GM21390 (cell line): ENCODE measurements at regions not wholly inside any gene's neighbourhood (a gene's known extent, or its start where the extent isn't known, plus 50 kb on each side); places are given as distances from the start of the nearest gene placed in this dataset.

ENCODE experiments used
- ATAC-seq: cut with Tn5 transposase; IDR thresholded peaks from one replicate; pipeline ENCODE4 v1.9.1; 2021; ENCODE audit not compliant: unreplicated experiment

DNA sequence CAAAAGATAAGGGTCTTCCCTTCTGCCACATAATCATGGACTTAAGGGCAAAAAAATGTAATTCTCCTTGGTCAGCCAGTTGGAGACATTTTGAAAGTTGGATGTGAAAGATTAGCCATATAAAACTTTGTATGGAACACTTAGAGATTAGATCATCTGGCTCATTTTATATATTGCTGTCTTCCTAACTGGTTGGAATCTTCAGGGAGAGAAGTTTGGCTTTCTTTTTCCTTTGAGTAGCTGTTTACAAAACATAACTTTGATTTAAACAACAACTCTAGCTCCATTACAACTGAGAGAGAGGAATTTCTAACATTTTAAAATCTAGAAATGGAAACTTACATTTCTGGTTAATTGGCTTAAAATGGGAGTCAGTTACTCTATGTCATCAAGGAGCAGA, 132.7 kb downstream of the RDH14 start:
- no peak for ATAC-seq

DNA sequence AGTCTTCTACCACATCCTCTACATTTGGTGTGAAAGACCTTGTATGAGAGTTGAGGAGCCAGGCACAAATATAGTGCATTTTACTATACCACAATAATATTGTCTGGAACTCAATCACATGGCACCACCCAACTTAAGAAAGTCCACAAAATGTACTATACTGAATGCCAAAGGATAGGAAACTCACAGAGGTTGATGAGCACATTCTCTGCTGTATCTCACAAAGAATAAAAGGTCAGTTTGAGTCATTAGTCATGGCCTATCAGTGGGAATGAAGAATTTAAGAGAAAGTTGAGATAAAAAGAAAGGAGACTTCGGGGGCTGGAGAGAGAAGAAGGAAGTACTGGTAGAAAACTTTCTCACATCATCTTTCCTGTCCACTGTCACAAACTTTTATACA, 134.3 kb downstream of the RDH14 start:
- no peak for ATAC-seq

DNA sequence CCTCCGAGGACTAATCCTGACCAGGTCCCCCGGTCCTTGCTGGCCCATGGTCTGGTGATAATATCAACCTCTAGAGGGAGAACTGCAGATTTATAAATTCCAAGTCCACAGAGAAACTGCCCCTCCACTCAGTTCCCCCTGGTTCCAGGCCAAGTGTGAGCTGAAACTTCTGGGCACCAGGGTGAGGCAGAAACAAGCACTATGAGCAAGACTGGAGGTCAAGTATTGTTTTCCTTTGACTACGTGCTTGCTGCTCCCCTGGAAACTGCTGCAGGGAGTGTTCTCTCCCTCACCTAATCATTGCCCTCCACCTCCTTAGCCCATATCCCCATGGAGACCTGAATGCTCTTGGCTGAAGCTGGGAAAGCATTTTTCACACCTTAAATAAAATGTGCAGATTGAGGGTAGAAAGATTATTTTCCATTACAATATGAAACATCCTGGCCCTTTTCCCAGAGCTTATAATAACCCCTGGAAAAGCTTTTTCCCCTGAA, 135.2 kb downstream of the RDH14 start:
- ATAC-seq, result no peak

DNA sequence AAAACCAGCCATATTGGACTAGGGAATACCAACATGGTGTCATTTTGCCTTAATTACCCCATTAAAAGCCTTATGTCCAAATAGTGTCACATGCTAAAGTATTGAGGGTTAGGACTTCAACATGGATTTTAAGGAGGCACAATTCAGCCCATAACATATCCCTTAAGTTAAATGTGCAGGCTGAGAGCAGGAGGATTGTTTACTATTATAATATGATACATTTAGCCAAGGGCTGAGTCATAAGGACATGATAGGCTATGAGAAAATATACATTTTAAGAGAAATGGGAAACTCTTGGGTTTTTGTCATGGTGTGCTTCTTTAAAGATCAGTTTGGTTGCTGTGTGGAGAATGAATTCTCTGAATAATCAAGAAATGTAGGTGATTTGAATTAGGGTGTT, 136.8 kb downstream of the RDH14 start:
- ATAC-seq, result no peak

DNA sequence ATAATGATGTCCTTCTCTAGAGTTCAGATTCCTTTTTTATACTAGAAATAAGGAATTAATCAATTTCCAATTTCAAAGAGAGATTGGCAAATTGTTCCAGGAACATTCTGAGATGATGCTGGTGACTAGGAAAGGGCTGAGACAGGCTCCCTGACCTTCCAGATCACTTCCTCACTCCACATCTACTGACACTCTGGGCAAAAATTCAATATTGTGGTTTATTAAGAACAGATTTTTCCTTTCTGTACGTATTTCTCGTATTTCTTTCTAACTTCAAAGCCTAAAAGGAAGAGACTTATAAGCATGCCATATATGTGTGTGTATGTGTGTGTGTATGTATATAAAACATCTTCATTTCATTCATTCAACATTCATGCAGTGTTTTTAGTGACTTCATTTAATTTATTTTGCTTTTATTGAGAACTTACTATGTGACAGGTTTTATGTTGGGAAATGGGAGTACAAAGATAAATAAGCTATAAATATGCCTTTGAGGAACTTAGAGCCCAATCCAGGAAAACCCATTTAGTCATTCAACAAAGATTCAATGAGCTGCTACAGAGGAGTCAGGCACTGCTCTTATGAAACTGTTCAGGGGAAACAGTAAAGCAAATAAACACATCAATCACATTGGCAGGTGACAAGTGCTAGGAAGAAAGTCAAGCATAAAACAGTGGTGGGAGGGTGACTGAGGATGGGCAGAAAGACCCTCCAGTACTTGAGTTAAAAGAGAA, 137.9 kb downstream of the RDH14 start:
- ATAC-seq, result no peak

DNA sequence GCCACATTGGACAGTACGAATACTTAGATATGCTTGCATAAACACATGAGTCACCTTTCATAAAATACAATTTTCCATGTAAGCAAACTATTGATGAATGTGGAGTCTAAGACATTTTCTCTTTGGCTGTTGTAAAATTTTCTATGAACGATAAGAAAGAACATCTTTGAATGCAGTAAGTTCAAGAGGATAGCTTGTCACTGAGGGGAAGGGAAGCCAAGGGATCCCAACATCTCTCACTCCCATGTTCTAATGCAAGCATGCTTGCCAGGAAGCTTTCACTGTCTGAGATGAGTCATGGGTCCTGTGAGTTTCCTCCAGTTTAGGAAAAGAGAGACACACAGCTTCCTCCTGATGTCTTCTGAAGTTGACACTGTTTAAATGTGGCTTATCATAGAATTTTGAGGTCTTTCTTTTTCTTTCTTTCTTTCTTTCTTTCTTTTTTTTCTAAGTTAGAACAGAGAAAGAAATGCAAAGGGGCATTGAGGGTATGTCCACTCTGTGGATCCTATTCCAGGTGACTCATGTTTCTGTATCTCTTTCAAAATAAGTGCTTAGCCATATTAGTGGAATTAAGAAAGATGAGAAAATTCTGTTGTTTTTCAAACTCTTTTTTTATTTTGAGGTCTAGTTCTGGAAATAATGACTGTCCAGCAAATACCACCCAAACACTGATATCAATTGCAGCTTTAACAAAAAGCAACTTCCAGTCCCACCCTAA, 146.6 kb downstream of the RDH14 start:
- ATAC-seq, result no peak

DNA sequence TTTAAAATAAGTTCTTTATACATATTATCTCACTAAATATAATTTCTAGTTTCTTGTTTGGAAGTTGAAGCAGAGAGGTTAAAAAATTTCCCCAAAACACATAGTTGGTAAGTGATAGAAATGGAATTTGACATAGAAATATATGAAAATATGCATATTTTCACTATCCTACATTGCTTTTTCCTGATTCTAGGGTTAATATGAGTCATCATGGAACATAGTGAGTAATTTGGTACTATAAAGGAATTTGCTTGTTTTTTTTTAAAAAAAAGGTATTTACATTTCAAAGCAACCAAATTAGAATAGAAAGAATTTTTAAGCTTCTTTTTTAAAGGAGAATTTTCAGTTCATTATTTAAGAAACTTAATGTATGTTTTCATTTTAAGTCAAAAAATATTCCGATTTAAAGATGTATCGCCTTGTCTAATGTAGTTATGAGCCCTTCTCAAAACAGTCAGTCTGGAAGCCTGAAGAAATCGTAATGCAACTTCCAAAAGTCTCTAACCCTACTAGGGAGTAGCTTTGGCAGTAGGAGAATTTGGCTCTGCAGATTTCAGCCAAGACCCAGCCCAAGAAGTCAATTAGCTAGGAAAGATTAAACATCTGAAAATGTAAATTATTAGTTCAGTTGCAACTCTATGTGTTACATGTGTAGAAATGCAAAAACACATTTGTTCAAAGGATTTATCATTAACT, 147.3 kb downstream of the RDH14 start:
- ATAC-seq, result no peak

DNA sequence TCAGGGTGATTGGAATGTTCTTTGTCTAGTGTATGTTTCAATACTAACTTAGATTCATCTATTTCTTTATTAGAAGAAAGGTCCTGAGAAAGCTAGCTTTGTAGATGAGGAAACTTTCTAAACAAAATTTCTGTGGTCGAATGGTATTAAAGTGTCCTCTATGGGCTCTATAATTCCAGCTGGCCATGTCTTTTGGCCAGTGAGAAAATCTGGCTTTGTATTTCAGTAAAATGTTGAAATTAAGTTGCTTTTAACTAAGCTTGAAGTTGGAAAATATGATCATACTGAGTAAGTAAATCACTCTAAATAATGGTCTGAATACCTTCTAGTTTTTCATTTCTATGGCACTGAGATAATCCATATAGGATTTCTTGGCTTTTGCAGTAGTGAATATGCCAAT, 148.8 kb downstream of the RDH14 start:
- no peak for ATAC-seq

DNA sequence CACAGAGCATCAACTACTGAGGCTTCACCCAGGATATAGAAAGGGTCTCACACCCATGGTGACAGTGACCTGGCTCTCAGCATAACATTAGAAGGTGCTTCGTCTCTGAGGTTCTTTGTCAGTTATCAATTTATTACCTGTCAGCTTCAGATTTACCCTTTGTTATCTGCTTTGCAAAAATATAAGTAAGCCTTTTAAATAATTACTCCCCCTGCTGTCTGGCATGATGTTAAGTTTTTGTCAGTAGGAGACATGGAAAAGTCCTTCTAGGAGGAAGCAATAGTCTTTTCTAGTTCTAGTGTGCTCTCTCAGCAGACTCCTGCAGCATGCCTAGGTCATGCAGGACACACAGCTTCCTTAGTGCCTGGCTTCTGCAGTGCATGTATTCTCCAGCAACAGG, 149.9 kb downstream of the RDH14 start:
- no peak for ATAC-seq

DNA sequence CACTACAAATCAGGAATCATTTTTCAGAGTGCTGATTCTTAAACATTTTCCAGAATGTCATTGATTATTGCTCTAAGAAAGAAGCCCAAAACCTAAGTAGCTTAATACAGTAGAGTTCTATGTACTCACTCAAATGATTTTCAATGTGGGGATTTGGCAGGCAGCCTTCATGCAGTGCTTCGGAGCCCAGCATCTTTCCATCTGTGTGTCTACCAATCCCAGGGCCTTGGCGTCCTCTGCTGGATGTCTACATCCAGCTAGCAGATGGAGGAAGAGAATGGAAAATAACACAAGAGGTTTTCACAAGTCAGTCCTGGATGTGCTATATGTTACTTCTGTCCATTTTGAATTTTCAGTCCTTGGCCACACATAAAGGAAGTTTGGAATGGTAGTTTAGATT, 151.8 kb downstream of the RDH14 start:
- ATAC-seq, result no peak

DNA sequence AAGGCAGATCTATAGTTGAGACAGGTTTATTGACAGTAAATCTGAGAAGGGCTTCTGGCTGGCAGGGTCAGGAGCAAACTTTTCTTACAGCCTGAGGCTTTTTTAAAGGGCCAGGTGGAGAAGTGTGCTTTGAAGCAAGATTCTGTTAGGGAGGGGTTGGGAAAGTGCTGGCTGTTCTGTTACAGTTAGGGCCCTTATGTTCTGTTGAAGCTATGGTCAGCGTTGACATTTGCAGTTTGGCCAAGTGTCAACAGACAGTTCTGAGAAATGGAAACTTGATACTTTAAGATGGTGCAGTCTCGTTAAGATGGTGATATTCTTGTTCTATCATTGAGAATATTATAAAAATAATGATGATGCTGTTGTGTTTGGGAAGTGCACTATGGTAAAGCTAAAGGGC, 154.2 kb downstream of the RDH14 start:
- ATAC-seq, result no peak

DNA sequence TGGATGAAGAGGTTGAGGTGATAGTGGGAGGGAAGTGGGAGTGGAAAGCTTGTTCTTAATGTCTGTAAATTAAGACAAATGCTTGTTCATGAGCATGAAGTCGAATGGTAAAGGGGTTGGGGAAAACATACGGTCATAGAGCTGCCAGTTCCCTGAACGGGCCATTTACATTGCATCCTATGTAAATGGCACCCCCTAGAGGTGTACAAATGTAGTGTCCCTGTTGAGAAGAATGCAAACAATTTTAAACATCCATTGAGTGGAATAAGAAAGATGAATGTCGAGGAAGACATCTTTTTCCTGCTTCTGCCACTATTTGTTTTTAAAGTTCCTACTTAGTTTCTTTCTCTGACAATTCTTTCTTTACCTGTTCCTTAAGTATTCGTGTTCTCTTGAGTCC, 155.7 kb downstream of the RDH14 start:
- ATAC-seq, result no peak

DNA sequence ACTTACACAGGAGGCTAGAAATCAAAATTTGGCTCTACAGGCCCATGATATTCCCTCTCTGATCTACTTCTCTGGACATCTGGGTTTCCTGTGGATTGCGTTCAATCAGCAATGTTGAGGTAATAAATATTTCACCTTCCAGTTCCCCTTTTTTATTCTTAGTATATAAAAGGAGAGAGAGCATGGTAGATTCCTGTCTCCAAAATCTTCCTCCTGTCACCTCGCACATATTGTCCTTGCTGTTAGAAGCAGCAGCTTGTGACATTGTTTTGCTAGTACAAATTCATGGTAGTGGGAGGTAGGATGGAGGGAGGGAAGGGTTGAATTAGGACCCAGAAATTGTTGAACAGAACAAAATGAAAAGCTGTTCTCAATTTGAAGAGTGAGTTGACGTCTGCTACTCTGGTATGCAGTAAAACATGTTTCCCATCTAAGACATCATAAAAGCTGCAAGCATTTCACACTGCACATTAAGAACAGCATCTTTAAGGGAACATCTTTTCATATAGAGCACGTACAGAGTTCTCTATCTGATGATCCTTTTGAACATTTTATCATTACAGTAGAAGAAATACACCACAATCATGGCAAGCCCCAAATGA, 156.4 kb downstream of the RDH14 start:
- no peak for ATAC-seq

DNA sequence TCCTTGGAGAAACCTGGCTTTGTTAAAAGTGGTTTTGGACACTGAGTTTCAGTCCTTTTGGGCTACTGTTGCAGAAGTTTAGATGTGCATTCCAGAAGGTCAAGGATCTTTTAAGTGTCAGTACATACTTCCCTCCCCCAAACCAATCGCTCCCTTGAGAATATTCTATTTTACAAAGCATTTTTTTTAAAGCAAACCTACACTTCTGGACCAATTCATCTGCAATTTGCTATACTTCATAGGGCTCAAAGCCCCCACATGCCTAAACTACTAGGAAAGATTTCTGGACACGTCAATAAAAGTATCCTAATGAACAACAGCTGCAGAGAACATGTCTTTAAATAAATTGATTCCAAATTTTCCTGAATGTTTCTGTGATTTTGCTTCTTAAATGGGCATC, 157.6 kb downstream of the RDH14 start:
- ATAC-seq, result no peak

DNA sequence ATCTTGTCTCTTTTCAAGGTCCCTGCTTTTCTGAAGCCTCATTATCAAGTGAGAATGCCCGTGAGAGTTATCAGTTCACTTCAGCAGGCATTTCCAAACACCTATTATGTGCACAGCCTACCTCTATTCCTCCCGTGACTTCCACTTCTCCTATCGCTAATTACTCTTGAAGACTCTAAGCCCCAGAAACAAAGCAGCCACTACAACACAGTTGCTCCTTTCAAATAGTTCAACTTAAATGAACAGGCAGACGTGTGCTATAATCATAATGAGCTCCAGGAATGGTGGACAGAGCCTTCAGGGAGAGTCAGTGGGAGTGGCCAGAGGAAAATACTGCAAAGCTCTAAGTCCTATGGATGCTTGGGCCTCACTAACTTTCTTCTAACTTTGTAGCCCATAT, 159.0 kb downstream of the RDH14 start:
- no peak for ATAC-seq

DNA sequence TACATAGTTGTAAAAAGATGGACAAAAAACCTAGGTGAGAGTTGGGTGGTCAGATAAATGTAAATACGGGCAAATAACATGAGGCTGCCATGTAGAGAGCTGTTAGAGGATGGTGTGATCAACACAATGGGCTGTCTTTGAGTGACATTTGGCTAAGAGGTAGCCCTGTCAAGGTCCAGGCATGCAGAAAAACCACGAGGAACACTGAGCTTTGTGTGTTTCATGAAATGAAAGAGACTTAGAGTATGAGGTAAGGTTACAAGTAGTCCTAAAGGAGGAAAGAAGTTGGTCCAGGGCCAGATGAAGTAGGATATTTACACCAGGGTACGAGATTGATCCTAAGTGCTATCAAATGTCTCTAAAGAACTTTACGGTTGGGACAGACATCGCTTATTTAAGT, 160.9 kb downstream of the RDH14 start:
- no peak for ATAC-seq

DNA sequence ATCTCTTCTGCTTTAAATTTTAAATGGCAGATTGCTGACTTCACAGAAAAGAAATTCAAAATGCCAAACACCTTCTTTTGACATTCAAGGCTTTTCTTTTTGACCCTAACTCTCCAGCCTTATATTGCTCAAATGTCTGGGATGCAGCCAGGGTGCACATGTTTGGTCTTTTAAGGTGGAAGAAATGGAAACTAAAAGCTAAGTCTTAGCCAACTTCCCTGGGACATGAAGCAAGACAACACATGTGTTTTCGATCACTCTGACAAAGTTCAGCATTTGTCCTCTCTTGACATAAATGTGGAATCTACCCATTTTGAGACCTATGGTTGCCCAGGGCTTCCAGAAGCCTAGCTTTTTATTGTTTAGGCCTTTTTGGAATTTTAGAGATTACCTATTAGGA, 161.6 kb downstream of the RDH14 start:
- ATAC-seq, result no peak

DNA sequence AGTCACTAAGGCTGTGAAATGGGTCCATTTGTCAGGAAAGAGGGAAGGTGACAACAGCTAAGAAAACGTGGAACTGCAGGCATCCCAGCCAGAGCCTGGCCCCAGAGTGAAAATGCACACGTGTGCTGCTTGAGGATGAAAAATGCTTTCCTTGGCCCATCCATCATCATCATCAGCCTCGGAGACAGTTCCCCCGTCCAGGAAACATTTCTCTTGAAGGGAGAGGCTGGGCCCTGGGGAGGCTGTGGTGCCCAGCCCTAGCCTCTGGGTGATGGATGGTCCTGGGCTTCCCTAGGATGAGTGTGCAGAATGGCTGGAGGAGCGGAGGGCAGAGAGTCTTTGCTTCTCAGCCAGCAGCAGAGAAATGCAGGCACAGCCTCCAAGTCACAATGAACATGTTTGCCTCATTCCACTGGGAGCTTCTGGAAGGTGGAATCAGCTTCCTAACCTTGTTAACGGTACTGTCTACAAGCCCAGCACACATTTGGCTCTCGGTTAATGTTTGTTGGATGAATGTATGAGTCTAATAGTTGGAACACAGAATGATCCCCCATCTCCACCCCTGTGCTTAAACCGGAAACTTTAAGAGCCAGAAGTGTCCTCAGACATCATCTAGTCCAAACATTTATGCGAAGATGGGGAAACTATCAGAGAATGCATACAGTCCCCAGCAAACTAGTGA, 164.0 kb downstream of the RDH14 start:
- no peak for ATAC-seq

DNA sequence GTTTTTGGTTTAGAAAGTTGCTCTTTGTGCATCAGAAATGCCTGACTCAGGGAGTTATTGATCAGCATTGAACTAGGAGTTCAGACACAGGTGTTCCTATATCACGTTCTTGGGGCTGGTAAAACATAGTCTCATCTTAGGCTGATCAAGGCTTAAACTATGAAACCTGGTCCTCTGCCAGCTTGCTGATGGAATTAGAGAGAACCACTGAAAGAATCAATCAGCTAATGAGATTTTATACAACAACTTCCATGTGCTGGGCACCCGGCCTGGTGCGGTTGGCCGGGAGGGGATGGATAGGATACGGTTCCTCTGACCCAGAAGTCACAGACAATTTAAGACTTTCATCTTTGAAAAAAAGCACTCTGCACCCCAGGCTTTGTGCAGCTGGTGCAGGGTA, 164.9 kb downstream of the RDH14 start:
- no peak for ATAC-seq

DNA sequence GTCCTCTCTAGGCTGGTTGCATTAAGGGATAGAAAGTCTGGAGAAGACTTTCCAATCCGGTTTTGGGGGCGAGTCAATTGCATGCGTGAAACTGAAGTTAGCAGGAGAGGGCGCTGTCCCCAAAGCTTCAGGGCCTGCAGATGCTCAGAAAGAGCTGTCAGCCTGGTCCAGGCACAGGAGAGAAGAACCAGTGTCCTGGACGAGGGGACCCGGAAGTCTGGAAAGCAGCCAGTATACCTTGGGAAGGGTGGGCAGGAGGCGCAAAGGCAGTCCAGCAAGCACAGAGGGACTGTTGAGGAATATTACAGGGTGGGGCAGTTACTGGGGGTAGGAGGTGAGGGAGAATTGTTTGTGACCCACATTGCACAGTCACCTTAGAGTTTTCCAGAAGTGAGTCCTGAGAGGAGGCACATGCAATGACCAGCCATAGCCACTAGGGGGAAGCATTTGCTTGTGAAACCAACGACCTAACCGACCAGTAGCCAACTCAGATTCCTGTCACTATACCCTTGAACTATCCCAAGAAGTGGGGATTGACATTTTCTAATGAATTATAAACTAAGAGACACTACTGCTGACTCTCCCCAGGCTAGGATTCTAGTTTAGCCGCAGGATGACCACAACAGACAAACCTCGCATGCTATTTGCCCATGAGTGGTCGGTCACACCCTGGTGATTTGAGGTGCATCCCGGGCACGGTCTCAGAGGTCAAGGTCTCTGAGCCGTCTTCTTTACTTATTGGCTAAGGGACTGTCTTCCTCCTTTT, 172.8 kb downstream of the RDH14 start:
- ATAC-seq, result peak; percentile 96
